GM18520 (cell line): ENCODE measurements at regions not wholly inside any gene's neighbourhood (a gene's known extent, or its start where the extent isn't known, plus 50 kb on each side); places are given as distances from the start of the nearest gene placed in this dataset.

Source experiments
- ATAC-seq: cut with Tn5 transposase; IDR thresholded peaks from one replicate; pipeline ENCODE4 v1.9.1; 2021; ENCODE audit not compliant: unreplicated experiment

DNA sequence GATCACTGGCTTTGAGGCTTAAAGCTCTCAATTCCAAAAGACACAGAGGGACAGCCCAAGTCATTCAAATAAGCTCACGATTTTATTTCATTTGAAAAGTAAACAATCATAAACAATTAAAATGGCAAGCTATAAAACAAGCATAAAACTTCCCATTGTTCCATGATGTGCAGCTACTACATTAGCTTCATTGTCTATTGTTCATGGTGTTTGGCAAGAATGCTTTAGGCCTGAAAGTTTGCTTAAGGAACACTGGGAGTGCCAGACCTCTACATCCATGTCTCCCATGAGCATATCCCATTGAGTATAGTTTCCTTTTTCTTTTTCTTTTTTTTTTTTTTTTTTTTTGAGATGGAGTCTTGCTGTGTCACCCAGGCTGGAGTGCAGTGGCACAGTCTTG, 286.1 kb upstream of the ESRRG start:
- no peak for ATAC-seq

DNA sequence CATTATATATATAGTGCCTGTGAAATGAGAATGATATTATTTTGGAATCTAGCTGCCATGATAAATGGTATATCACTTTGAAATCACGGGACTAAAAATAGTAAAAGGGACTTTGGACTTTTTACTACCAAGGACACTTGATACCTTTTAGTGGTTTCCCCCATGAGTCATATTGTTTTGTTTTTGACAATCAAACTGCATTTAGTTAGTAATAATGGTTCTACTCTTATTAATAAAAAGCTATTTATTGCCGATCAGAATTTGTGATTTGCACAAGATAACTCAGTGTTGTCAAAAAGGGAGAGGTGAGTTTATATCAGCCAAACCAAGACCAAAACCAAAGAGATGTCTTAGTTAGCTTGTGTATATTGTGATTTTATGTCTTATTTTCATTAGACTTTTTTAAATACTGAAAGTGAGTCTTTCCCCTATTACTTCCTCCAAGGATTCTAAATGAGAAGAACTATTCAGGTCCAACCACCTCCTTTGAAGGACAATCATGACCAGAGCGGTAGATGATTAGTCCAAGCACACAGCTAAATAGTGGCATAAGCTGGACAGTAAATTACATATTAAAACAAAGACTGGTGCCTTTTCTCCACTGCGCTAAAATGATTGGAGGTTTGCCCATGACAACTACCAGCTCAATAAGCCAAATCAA, 281.7 kb upstream of the ESRRG start:
- peak; percentile 70 for ATAC-seq

DNA sequence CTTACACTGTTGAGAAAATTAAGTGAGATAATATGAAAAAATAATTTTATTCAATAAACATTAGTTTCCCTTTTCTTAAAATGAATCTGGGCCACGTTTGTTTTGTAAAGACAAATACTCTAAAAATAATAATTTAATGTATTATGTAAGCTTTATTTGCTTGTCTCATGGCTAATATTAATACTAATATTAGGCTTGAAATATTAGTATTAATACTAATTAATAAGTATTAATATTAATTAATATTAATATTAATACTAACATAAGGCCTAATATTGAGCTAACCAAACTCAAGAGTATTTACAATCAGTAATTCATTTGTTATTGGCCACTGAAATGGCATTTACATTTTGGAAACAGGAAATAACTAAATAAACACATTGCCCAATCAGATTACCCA, 280.1 kb upstream of the ESRRG start:
- ATAC-seq = no peak

DNA sequence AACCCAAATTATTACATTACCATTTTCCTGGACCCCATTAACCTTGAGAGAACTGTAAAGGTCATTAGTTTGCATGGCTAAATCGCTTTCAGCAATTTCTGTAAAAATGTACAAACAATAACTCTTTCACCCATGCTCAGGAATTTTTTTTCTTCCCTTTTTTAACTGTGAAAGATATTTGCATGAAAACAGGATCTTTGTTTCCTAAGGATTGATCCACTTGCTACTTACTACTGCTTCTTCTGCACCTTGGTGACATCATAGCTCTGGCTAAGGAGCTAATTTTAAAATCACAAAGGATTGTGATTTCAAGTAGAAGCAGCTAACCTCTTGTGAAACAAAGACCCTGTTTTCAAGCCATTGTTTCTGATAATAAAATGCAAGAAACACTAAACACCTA, 274.6 kb upstream of the ESRRG start:
- no peak for ATAC-seq

DNA sequence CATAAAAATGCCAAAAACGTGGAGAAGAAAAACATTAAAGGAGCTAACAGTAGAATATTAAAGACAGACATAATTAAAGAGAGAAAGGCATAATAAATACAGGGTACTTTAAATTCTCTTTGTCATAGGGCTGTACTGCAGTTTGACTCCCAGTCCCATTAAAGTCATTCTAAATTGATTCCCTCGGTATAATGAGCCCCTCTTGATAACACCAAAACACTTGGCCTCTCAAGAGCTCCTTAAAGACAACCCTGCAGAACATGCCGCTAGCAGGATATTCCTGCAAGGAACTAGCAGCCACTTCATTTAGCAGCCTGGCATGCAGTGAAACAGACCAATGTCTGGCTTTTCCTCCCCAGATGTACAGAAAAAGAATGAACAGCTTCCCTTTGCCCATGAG, 273.8 kb upstream of the ESRRG start:
- ATAC-seq = no peak

DNA sequence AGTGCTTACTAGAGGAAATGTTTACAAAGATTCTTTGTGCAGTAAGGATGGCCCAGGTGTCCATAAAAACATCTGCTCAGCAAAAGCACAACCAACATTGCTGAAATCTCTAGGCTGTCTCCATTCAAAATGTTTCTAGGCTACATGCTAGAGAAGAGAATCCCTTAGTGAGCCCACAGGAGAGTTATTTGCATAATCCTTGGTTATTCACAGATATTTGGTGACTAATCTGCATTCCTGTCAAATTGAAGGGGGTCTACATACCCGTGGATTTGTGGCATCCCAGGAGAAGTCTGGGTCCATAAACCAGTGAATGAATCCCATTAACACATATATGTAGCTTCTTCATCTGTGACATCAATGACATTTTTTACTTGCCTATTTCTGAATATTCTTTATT, 261.3 kb upstream of the ESRRG start:
- ATAC-seq = no peak

DNA sequence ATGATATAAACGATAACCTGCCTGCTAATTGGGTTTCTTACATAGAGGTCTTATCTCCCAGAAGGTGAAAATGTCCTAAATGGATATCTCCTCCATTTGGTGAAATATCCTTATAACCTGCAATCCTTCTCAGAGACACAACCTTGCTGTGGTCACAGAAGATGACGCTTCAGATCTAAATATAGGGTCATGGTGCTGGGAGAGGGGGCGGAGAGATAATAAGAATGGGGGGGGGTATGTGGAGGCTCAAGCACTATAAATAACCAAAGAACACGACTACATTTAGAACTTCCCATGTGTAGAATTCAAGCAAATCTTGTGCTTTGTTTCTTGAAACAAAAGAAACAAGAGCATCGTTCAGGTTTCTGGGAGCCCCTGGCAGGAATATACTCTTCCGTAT, 260.6 kb upstream of the ESRRG start:
- ATAC-seq = no peak

DNA sequence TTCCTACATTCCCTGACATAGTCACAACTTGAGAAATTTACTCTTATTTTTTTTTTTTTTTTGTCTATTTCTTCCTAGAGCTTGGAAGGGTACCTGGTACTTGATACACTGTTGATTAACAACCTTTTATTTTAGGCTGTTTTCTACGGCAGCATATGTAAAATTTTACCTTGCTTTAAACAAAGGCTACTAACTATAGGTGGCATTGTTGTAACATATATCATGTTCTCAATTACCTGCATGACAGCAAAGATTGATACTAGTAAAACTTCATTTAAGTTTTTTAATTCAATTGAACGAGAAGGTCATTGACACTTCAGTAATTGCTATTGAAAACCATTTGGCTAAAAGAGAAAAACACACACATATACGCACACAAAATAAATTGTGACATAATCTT, 238.3 kb upstream of the ESRRG start:
- no peak for ATAC-seq

DNA sequence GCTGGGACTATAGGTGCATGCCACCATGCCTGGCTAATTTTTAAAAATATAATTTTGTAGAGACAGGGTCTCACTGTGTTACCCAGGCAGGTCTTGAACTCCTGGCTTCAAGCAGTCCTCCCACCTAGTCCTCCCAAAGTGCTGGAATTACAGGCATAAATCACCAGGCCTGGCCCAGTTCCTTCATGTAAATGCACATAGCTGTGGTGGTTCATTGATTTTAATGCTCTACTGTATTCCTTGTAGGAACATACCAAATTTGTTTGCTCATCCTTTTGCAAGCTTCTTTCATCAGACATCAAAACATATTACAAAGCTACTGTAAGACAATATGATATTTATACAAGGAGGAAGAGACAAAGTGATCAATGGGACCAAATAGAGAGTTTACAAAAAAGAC, 237.5 kb upstream of the ESRRG start:
- ATAC-seq = no peak

DNA sequence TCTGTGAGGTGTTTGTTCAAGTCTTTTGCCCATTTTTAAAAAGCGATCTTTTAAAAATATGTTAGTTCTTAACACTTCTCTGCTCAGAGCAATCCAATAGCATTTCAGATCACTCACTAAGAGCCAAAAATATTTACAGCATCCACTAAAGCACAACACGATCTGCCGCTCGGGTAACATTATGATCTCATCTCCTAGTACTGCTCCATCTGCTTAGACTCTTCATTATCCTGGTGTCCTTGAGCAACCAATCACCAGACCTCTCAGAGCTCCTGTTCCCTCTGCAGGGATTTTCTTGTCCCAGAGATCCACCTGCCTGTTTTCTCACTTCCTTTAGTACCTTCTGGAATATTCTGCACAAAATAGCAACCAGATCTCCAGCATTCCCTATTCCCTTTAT, 235.3 kb upstream of the ESRRG start:
- ATAC-seq = no peak

DNA sequence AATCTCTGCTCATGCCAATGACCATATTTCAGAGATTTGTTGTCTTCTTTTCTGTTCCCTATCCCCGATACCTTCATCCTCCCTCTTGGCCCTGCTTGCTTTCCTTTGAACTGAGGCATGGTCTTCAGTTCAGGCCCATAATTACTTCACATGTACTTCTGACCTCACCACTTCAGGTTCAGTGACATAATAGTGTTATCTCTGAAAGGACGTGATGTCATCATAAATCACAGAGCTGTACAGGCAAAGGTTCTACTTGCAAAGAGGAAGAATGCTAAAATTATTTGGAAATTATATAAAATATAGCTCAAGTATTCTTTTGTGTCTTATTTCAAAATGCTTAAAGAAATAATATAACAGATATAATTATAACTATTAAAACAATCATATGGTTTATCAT, 230.3 kb upstream of the ESRRG start:
- ATAC-seq = no peak

DNA sequence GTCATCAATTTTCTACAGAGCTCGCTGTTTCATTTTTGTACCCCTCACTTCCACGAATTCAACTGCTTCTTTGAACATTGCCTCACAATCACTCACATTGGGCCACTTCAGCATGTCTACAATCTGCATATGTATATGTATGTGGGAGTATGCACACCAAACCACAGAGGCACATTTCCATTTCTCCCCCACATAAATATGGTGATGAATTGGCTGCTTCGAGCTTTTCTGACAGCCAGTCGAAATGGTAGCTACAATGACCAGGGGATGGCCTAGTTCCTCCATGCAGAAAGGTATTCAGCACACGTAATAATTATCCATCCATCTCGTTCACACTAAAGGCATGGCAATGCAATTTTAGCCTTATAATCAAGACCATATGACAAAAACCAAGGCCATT, 229.6 kb upstream of the ESRRG start:
- no peak for ATAC-seq

DNA sequence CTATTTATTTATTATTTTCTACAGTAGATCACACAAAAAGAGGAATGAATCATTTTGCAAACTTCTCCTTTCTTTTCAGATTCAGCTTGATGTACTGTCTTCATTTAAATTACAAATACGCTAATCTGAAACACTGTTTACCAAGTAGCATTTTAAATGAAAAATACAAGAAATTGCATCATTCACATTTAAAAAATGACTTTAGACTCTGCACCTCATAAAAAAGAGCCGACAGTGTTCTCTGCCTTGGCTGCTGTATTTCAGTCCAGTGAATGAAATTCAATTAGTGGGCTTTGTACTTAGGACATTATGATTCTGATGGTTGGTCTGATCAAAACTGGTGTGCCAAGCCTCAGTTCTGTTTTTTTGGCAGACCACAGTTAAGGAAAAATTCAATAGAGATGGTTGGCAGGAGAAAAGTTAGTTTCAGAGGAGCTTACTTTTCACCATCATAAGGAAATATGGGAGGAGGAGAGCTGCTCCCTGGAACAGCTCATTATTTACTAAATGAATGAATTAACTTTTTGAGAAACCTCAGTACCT, 222.4 kb upstream of the ESRRG start:
- ATAC-seq = no peak

DNA sequence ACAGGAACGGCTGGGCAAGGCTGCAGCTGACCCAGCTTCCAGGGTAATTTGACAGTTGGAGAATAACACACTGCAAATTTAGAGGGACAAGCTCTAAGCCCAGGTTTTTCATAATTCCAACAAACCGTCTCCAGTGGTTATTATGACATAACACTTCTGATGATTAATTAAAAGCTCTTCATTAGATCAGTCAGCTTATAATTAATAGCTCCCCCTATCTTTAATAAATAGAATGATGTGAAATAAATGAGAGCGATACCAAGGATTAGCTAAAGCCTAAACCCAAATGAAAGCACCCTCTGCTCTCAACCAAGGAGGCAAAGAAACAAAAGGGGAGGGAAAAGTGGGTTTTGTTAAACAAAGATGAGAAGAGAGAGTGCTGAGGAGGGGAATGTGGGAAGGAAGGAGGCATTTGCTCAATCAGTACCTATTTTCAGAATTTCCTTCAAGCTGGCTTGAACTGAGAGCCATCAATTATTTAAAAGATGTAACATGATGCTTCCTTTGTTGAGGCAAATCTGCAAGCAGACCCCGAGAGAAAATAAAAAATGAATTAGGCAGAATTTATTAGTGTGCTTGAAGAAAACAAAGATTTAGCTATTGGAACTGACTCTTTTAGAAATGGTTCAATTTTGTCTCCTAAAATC, 221.8 kb upstream of the ESRRG start:
- no peak for ATAC-seq

DNA sequence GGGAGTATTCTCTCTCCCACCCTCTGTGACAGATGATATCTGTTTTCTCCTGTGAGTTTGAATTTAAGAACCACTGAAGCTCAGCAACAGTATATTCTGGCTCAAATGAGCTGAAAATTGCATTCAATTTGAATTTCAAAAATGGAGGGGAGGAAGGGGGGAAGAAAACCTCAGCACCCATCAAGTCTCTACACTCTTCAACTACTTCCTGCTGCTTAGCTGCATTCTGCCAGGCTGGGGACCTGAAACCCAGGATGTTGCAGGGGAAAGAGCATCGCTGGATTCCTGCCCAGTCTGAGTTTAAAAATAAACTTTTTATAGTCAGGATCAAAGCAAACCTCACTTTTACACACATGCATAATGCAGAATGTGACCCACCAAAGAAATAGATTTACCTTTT, 214.3 kb upstream of the ESRRG start:
- ATAC-seq = no peak

DNA sequence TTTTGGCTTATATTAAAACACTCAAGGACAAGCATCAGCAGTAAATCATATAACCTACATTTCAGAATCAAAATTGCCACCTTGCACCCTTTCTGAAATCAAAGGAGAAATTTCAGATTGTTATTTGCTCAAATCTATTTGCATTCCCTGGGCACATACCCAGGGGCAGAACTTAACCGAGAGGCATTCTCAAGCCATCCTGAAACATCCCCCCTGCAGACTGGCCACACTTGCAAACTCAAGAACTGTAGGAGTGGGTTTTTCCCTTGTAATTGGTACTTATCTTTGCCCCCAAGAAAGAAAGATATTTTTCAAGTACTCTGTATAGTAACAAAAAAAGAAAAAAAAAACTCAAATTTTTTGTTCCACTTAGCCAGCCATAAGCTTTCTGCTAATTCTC, 213.6 kb upstream of the ESRRG start:
- no peak for ATAC-seq

DNA sequence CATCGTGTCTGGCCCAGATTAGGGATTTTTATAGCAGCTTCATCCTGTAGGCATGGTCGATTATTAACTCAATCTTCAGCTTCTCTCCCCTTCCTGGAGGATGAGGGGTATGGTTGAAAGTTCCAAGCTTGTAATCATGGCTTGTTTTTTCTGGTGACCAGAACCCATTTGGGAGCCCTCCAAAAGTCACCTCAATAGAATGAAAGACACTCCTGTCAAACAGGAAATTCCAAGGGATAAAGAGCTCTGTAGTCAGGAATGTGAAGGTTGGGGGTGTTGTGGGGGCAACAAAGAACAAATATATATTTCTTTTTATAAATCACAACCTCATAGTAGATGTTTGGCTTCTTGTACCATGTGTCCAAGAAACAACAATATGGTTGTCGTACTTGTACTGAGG, 212.7 kb upstream of the ESRRG start:
- no peak for ATAC-seq

DNA sequence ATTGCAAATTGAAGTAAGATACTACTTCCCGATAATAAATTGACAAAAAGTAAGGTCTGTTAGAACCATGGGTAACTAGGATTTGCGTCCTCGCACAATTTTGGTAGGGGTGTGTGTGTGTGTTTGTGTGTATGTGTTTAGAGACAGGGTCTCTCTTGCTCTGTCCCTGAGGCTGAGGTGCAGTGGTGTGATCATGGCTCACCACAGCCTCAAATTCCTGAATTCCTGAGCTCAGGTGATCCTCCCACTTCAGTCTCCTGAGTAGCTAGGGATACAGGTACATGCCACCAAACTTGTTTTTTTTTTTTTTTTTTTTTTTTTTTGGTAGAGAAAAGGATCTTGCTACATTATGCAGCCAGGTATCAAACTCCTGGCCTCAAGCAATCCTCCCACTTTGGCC, 209.2 kb upstream of the ESRRG start:
- no peak for ATAC-seq

DNA sequence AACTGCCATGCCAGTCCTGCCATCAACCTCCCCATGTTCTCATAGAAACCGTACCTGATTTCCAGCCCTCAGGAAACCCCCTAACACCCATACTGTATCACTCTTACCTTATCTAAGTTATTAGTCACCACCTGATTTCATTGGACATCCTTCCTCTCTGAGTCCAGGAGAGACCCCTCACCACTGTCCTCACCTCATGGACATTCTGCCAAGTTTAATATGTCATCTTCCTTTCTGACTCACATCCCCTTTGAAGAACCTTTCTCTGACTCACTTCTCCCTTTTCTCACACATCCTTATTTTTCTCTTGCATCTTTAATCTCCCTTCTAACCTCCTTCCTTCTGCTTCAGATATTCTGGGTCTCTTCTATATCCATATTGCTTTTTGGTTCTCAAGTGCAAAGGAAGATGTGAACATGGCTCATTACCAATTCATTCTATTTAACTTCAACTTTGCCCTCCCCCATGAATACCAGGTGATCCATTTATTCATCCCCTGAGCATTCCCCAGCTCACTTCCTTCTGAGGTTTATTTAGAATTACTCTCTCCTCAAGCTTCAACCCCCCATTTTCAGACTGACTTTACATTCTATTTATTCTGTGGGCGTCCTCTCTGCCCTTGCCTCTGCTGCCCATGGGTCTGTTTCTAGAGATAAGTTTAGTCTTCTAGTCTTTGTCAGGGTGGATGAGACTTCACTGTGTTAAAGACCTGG, 206.8 kb upstream of the ESRRG start:
- no peak for ATAC-seq

DNA sequence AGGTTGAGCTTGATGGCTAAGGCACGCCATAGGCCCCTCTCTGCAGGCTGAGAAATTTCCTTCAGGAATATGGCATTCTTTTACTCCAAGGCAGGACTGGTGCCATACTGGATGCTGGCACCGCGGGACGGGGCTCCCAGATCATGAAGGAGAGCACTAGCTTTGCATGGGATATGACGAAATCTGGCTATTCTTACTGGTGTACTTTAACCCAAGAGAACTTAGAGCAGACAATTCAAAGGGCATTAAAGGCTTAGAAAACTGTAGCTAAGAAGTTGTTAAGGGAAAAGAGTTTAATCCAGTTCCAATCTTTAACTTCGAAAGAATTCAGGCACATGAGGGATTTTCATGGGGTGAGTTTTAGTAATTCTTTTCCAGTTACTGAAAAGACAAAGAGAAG, 204.4 kb upstream of the ESRRG start:
- no peak for ATAC-seq

DNA sequence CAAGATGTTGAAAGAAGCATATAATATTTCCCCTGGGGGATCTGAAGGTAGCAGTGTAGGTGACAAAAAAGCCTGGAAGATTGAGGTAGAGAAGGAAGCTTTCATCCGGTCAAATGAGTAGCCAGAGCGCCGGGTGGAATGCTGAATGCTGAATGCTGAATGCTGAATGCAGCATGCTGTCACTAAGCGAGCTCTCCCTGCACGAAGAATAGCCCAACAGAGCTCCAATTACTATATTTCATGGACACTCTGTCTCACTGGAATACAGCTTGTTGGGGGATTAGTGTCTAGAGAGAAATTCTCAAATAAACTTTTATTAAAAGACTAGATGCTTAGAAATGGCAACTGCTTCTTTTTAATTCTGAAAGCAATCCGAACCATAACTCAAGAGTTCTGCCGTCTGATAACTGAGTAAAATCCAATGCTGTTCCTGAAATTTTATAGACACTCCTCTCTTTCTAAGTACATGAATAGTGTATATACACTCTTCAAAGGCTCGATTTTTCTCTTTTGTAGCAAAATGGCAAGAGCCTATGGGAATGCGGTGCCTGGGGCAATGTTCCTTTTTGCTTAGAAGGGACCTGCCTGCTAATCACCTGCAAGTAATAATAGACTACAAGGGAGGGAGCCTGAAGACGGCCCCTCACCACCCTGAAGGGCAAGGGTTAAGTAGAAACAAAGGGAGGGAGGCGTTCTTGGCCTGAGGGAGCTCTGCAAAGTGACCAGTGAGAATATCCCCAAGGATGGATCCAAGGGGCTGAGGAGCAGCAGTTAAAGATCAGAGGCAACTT, 203.7 kb upstream of the ESRRG start:
- ATAC-seq = no peak
